H9 (cell line): ENCODE measurements at regions not wholly inside any gene's neighbourhood (a gene's known extent, or its start where the extent isn't known, plus 50 kb on each side); places are given as distances from the start of the nearest gene placed in this dataset.

Experiments used
- DNase-seq: peaks from one replicate; pipeline ENCODE4 v3.0.0-alpha.2; 2017
- H2AFZ ChIP-seq: one replicate; pipeline ENCODE4 v1.6.1; 2013; ENCODE audit warnings: mild to moderate bottlenecking, low read length, control low read depth, moderate library complexity
- H2AK5ac ChIP-seq: 2 replicates; pipeline ENCODE4 v1.6.1; 2013; ENCODE audit warnings: low read length, control low read depth, mixed read lengths; ENCODE audit not compliant: insufficient read length
- H2BK120ac ChIP-seq: one replicate; pipeline ENCODE4 v1.6.1; 2013; ENCODE audit warnings: low read depth, mild to moderate bottlenecking, low read length, control low read depth, inconsistent platforms; ENCODE audit not compliant: poor library complexity, severe bottlenecking
- H2BK12ac ChIP-seq: 2 replicates; pipeline ENCODE4 v1.6.1; 2013; ENCODE audit warnings: low read length, control low read depth, mixed read lengths, low read depth; ENCODE audit not compliant: insufficient read length
- H2BK15ac ChIP-seq: 2 replicates; pipeline ENCODE4 v1.6.1; 2013; ENCODE audit warnings: low read depth, low read length, control low read depth
- H2BK20ac ChIP-seq: one replicate; pipeline ENCODE4 v1.6.1; 2013; ENCODE audit warnings: low read depth, mild to moderate bottlenecking, low read length, control low read depth, inconsistent platforms; ENCODE audit not compliant: poor library complexity, severe bottlenecking
- H2BK5ac ChIP-seq: 2 replicates; pipeline ENCODE4 v1.6.1; 2013; ENCODE audit warnings: low read length, control low read depth, mixed read lengths; ENCODE audit not compliant: insufficient read length
- H3K14ac ChIP-seq: 2 replicates; pipeline ENCODE4 v1.6.1; 2013; ENCODE audit warnings: low read length, control low read depth; ENCODE audit not compliant: insufficient read depth
- H3K18ac ChIP-seq: 2 replicates; pipeline ENCODE4 v1.6.1; 2013; ENCODE audit warnings: low read depth, mild to moderate bottlenecking, mixed read lengths, low read length, control low read depth; ENCODE audit not compliant: insufficient read length
- H3K23ac ChIP-seq: 2 replicates; pipeline ENCODE4 v1.6.1; 2013; ENCODE audit warnings: low read length, control low read depth, mixed read lengths, low read depth; ENCODE audit not compliant: insufficient read length
- H3K23me2 ChIP-seq: 2 replicates; pipeline ENCODE4 v1.6.1; 2013; ENCODE audit warnings: low read depth, mild to moderate bottlenecking, mixed read lengths, low read length, control low read depth; ENCODE audit not compliant: insufficient read length, poor library complexity, severe bottlenecking
- H3K27ac ChIP-seq: 2 replicates; pipeline ENCODE4 v1.5.1; 2013; ENCODE audit warnings: low read length, control low read depth, mixed read lengths, low read depth; ENCODE audit not compliant: insufficient read length
- H3K27me3 ChIP-seq: 2 replicates; pipeline ENCODE4 v1.6.1; 2013; ENCODE audit warnings: low read length, control low read depth, inconsistent platforms; ENCODE audit not compliant: insufficient read depth
- H3K4ac ChIP-seq: 2 replicates; pipeline ENCODE4 v1.6.1; 2013; ENCODE audit warnings: low read depth, mild to moderate bottlenecking, control low read depth, inconsistent platforms, low read length, moderate library complexity
- H3K4me1 ChIP-seq: 2 replicates; pipeline ENCODE4 v1.6.1; 2013; ENCODE audit warnings: low read length, control low read depth, inconsistent platforms; ENCODE audit not compliant: insufficient read depth
- H3K4me2 ChIP-seq: 2 replicates; pipeline ENCODE4 v1.6.1; 2013; ENCODE audit warnings: low read length, control low read depth, mixed read lengths; ENCODE audit not compliant: insufficient read length, insufficient read depth
- H3K56ac ChIP-seq: 2 replicates; pipeline ENCODE4 v1.6.1; 2013; ENCODE audit warnings: low read depth, mild to moderate bottlenecking, mixed read lengths, low read length, control low read depth; ENCODE audit not compliant: insufficient read length
- H3K79me1 ChIP-seq: 2 replicates; pipeline ENCODE4 v1.6.1; 2013; ENCODE audit warnings: low read depth, mild to moderate bottlenecking, moderate library complexity, low read length, control low read depth, inconsistent platforms; ENCODE audit not compliant: insufficient read depth, poor library complexity, severe bottlenecking
- H3K79me2 ChIP-seq: 2 replicates; pipeline ENCODE4 v1.6.1; 2013; ENCODE audit warnings: low read length, control low read depth, inconsistent platforms; ENCODE audit not compliant: insufficient read depth
- H3K9ac ChIP-seq: 2 replicates; pipeline ENCODE4 v1.6.1; 2013; ENCODE audit warnings: low read length, control low read depth, mixed read lengths; ENCODE audit not compliant: insufficient read length; ENCODE audit errors: extremely low read depth
- H3K9me3 ChIP-seq: one replicate; pipeline ENCODE4 v1.6.1; 2013; ENCODE audit warnings: low read depth, low read length, inconsistent platforms; ENCODE audit not compliant: control insufficient read depth
- H3T11ph ChIP-seq: one replicate; pipeline ENCODE4 v1.6.1; 2013; ENCODE audit warnings: mild to moderate bottlenecking, low read length, control low read depth, inconsistent platforms
- H4K20me1 ChIP-seq: one replicate; pipeline ENCODE4 v1.6.1; 2013; ENCODE audit not compliant: control insufficient read depth, insufficient read length, insufficient read depth
- H4K5ac ChIP-seq: 2 replicates; pipeline ENCODE4 v1.6.1; 2013; ENCODE audit warnings: low read depth, mild to moderate bottlenecking, mixed read lengths, low read length, control low read depth; ENCODE audit not compliant: insufficient read length
- H4K8ac ChIP-seq: replicated peaks from 2 replicates; pipeline ENCODE4 v1.6.1; 2013; ENCODE audit warnings: low read length, control low read depth, mixed read lengths, low read depth; ENCODE audit not compliant: insufficient read length
- H4K91ac ChIP-seq: 2 replicates; pipeline ENCODE4 v1.6.1; 2013; ENCODE audit warnings: low read depth, mild to moderate bottlenecking, moderate library complexity, mixed read lengths, low read length, control low read depth; ENCODE audit not compliant: insufficient read length
- H3K27ac Mint-ChIP-seq, 3 experiments: 2 replicates in 2 of 3; 3 replicates in 1 of 3; pipeline ENCODE4 v1.8.0; 2020 to 2021; ENCODE audit warnings: mixed read lengths in 3 of 3, mild to moderate bottlenecking in 1 of 3, moderate library complexity in 1 of 3
- H3K27me3 Mint-ChIP-seq: 2 replicates; pipeline ENCODE4 v1.8.0; 2021; ENCODE audit warnings: low read depth, mild to moderate bottlenecking, moderate library complexity, mixed read lengths
- H3K36me3 Mint-ChIP-seq, 3 experiments: 2 replicates in 2 of 3; 3 replicates in 1 of 3; pipeline ENCODE4 v1.8.0; 2020 to 2021; ENCODE audit warnings: low read depth in 3 of 3, mixed read lengths in 3 of 3; ENCODE audit not compliant: insufficient read depth in 1 of 3
- H3K4me1 Mint-ChIP-seq, 2 experiments: 2 replicates each; pipeline ENCODE4 v1.8.0; 2020; ENCODE audit warnings: mixed read lengths in 2 of 2
- H3K4me3 Mint-ChIP-seq, 2 experiments: 2 replicates in 1 of 2; 3 replicates in 1 of 2; pipeline ENCODE4 v1.8.0; 2020 to 2021; ENCODE audit warnings: mild to moderate bottlenecking in 2 of 2, mixed read lengths in 2 of 2, moderate library complexity in 1 of 2
- H3K9me3 Mint-ChIP-seq, 2 experiments: 2 replicates in 1 of 2; 3 replicates in 1 of 2; pipeline ENCODE4 v1.8.0; 2020; ENCODE audit warnings: mild to moderate bottlenecking in 2 of 2, mixed read lengths in 2 of 2, moderate library complexity in 1 of 2
- CTCF ChIP-seq: fragments of 200-600 bp; sonication (generic); conservative IDR thresholded peaks from 3 replicates; pipeline ENCODE4 v1.8.0; 2021; ENCODE audit warnings: antibody characterized with exemption, mild to moderate bottlenecking
- WGBS: extraction: QIAGEN DNeasy Blood & Tissue Kit; methylation state at CpG from one replicate; pipeline ENCODE4 v1.1.7; 2013; ENCODE audit warnings: missing lambda C conversion rate, low lambda C conversion rate, mixed read lengths; ENCODE audit not compliant: insufficient read length; ENCODE audit errors: extremely low coverage; 5-methylcytosine and 5-hydroxymethylcytosine counted together

- Histone ChIP-seq H3K23ac (no peak overlapping the region), H2BK5ac (no peak overlapping the region), H3K9me3 (no peaks in the 10 kb centered on the region), H3T11ph (no peak overlapping the region), H2BK15ac (no peak overlapping the region), H3K79me1 (no peaks in the 10 kb centered on the region), H4K5ac (no peak overlapping the region), H3K4ac (no peak overlapping the region), H4K91ac (no peak overlapping the region), H3K23me2 (no peaks in the 10 kb centered on the region), H3K4me1 (no peaks in the 10 kb centered on the region), H2BK120ac (no peak overlapping the region), H3K9ac (no peak overlapping the region), H2AFZ (no peak overlapping the region), H3K14ac (no peak overlapping the region), H2BK20ac (no peak overlapping the region), H4K8ac (no peak overlapping the region), H3K27me3 (no peaks in the 10 kb centered on the region), H3K27ac (no peak overlapping the region), H2BK12ac (no peak overlapping the region), H3K79me2 (no peaks in the 10 kb centered on the region), H4K20me1 (peaks cover 3% of the 10 kb centered on the region), H2AK5ac (no peak overlapping the region), H3K18ac (no peak overlapping the region), H3K4me2 (no peak overlapping the region), H3K56ac (no peak overlapping the region)
- peaks cover 4 to 10% of the 10 kb centered on the region in 2 experiments; a peak in 2 of 5 replicates for H3K9me3 Mint-ChIP-seq
- WGBS = no CpG with 5 or more reads among the region's 3 CpGs
- peaks cover 9% of the 10 kb centered on the region; the same call in 1 of the 2 replicates for H3K27me3 Mint-ChIP-seq
- peaks cover 2 to 3% of the 10 kb centered on the region in 2 experiments; a peak in 1 of 4 replicates for H3K4me1 Mint-ChIP-seq
- no peak for TF ChIP-seq CTCF
- H3K36me3 Mint-ChIP-seq = no peaks in the 10 kb centered on the region
- H3K4me3 Mint-ChIP-seq = no peak overlapping the region; a peak in 1 of 5 replicates
- no peak for DNase-seq
- no peak overlapping the region for H3K27ac Mint-ChIP-seq
These were observed 74.8 kb upstream of the CLMN start for GRCh38 chr14:95394297-95395097.
